Liver (tissue), 8 donors: ENCODE measurements at regions not wholly inside any gene's neighbourhood (a gene's known extent, or its start where the extent isn't known, plus 50 kb on each side); places are given as distances from the start of the nearest gene placed in this dataset.

Experiments used
- DNase-seq: peaks from one replicate; pipeline ENCODE4 v3.0.0-alpha.2; 2017; ENCODE audit warnings: low spot score
- H3K27ac ChIP-seq, 2 donors: one replicate each; pipeline ENCODE4 v1.7.0; 2013; ENCODE audit warnings: inconsistent platforms in 2 of 2, low read length in 2 of 2, control low read depth in 1 of 2, low read depth in 1 of 2, mild to moderate bottlenecking in 1 of 2
- H3K27me3 ChIP-seq, 4 donors: one replicate each; pipeline versions ENCODE4 v1.6.1 to v1.7.0; 2013; ENCODE audit warnings: low read length in 3 of 4, inconsistent platforms in 1 of 4, mild to moderate bottlenecking in 1 of 4, moderate library complexity in 1 of 4; ENCODE audit not compliant: control insufficient read depth in 4 of 4, insufficient read depth in 4 of 4
- H3K36me3 ChIP-seq, 4 donors: one replicate each; pipeline versions ENCODE4 v1.6.1 to v1.7.0; 2013; ENCODE audit warnings: low read length in 3 of 4, mild to moderate bottlenecking in 3 of 4, low read depth in 1 of 4, moderate library complexity in 1 of 4; ENCODE audit not compliant: control insufficient read depth in 4 of 4, insufficient read depth in 3 of 4
- H3K4me1 ChIP-seq, 4 donors: one replicate each; pipeline versions ENCODE4 v1.6.1 to v1.7.0; 2013; ENCODE audit warnings: low read length in 3 of 4, mild to moderate bottlenecking in 3 of 4, moderate library complexity in 1 of 4; ENCODE audit not compliant: control insufficient read depth in 4 of 4, insufficient read depth in 4 of 4
- H3K4me3 ChIP-seq, 3 donors: one replicate each; pipeline versions ENCODE4 v1.6.1 to v1.7.0; 2013; ENCODE audit warnings: low read length in 3 of 3, control low read depth in 1 of 3, low read depth in 1 of 3, mild to moderate bottlenecking in 1 of 3
- H3K9ac ChIP-seq, 2 donors: one replicate each; pipeline ENCODE4 v1.7.0; 2013; ENCODE audit warnings: low read length in 2 of 2, mild to moderate bottlenecking in 2 of 2, moderate library complexity in 2 of 2, control low read depth in 1 of 2, low read depth in 1 of 2
- H3K9me3 ChIP-seq, 4 donors: one replicate each; pipeline versions ENCODE4 v1.6.1 to v1.7.0; 2013; ENCODE audit warnings: low read length in 3 of 4; ENCODE audit not compliant: control insufficient read depth in 4 of 4
- ATF3 ChIP-seq: IDR thresholded peaks from 2 replicates; pipeline ENCODE4 v1.6.1; 2016; ENCODE audit warnings: antibody characterized with exemption
- CTCF ChIP-seq: fragments of 150-350 bp; IDR thresholded peaks from 2 replicates; pipeline ENCODE4 v1.5.1; 2017; ENCODE audit warnings: improper control_type of control experiment, low read depth, low read length; ENCODE audit not compliant: missing input control
- EGR1 ChIP-seq, 2 donors: IDR thresholded peaks; 2 replicates each; pipeline ENCODE4 v1.6.1; 2016 to 2018; ENCODE audit warnings: antibody characterized with exemption in 2 of 2, low read depth in 2 of 2
- FOXA1 ChIP-seq: IDR thresholded peaks from 2 replicates; pipeline ENCODE4 v1.6.1; 2016; ENCODE audit warnings: antibody characterized with exemption
- FOXA2 ChIP-seq: IDR thresholded peaks from 2 replicates; pipeline ENCODE4 v1.6.1; 2016; ENCODE audit warnings: antibody characterized with exemption
- GABPA ChIP-seq, 2 donors: IDR thresholded peaks in 1 of 2; conservative IDR thresholded peaks in 1 of 2; 2 replicates each; pipeline ENCODE4 v1.6.1; 2016; ENCODE audit warnings: antibody characterized with exemption in 2 of 2, mild to moderate bottlenecking in 1 of 2, moderate library complexity in 1 of 2
- HNF4A ChIP-seq, 2 donors: conservative IDR thresholded peaks; 2 replicates each; pipeline ENCODE4 v1.6.1; 2016; ENCODE audit warnings: antibody characterized with exemption in 2 of 2, mild to moderate bottlenecking in 2 of 2
- HNF4G ChIP-seq: IDR thresholded peaks from 2 replicates; pipeline ENCODE4 v1.6.1; 2016; ENCODE audit warnings: antibody characterized with exemption
- JUND ChIP-seq, 2 donors: IDR thresholded peaks; 2 replicates each; pipeline ENCODE4 v1.6.1; 2016; ENCODE audit warnings: antibody characterized with exemption in 2 of 2
- NR2F2 ChIP-seq: IDR thresholded peaks from 2 replicates; pipeline ENCODE4 v1.6.1; 2016; ENCODE audit warnings: antibody characterized with exemption
- RAD21 ChIP-seq, 2 donors: IDR thresholded peaks; 2 replicates each; pipeline ENCODE4 v1.6.1; 2016; ENCODE audit warnings: antibody characterized with exemption in 2 of 2, mild to moderate bottlenecking in 2 of 2
- RXRA ChIP-seq, 2 donors: IDR thresholded peaks; 2 replicates each; pipeline ENCODE4 v1.6.1; 2017 to 2018; ENCODE audit warnings: antibody characterized with exemption in 2 of 2, mild to moderate bottlenecking in 1 of 2
- SP1 ChIP-seq: IDR thresholded peaks from 2 replicates; pipeline ENCODE4 v1.6.1; 2018; ENCODE audit warnings: antibody characterized with exemption, mild to moderate bottlenecking
- TAF1 ChIP-seq: conservative IDR thresholded peaks from 2 replicates; pipeline ENCODE4 v1.6.1; 2016; ENCODE audit warnings: antibody characterized with exemption, mild to moderate bottlenecking
- YY1 ChIP-seq: IDR thresholded peaks from 2 replicates; pipeline ENCODE4 v1.6.1; 2016; ENCODE audit warnings: antibody characterized with exemption, mild to moderate bottlenecking
- WGBS: extraction: QIAGEN DNeasy Blood & Tissue Kit; methylation state at CpG from one replicate; pipeline ENCODE4 v1.1.7; 2013; 5-methylcytosine and 5-hydroxymethylcytosine counted together
- TF ChIP-seq, protein P1 (sequence below): IDR thresholded peaks from 2 replicates; pipeline ENCODE4 v1.6.1; 2016; ENCODE audit warnings: antibody characterized with exemption
- TF ChIP-seq, protein P2 (sequence below): IDR thresholded peaks from 2 replicates; pipeline ENCODE4 v1.6.1; 2016; ENCODE audit warnings: antibody characterized with exemption, mild to moderate bottlenecking
- donor health status: healthy.
- donor health status: healthy.
- donor health status: healthy.
- donor health status: healthy.
- donor health status: healthy.

DNA sequence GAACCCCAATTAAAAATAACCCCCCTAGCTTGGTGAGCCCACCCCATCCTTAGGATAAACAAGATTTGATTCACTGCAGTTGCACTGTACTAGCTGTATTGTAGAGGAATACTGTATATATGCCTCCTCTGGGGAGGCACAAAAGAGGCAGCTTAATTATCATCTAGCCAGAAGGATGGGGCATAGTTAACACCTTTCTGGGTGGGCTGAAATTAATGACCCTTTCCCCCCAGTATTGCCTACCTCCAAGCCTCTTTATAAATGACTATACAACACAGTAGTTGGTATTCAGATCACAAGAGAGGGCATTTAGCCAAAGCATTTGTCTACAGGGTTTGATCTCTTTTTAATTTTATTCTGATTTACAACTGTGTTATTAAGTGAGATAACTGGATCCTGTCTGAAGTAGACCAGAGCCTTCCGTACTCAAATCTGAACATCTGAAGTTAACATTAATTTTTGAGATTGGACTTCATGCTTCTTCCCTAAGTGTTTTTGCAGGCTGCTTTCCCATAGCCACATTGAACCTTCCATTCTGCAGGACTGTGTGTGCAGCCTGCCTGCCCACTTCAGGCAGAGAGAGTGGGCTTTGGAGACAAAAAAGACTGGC, 807.0 kb upstream of the ARRDC4 start:
- H3K36me3 ChIP-seq = no peaks in the 10 kb centered on the region
- TF ChIP-seq FOXA2 = no peak
- no peak for TF ChIP-seq FOXA1
- TF ChIP-seq, protein P1, sequence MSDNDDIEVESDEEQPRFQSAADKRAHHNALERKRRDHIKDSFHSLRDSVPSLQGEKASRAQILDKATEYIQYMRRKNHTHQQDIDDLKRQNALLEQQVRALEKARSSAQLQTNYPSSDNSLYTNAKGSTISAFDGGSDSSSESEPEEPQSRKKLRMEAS = no peak
- TF ChIP-seq HNF4A (conservative IDR thresholded peaks at IDR 0.05) = no peak
- TF ChIP-seq YY1 = no peak
- no peak for TF ChIP-seq JUND (IDR thresholded peaks at IDR 0.05)
- no peak for TF ChIP-seq GABPA (IDR thresholded peaks at IDR 0.05 in 1 of 2, conservative IDR thresholded peaks at IDR 0.05 in 1 of 2)
- TF ChIP-seq TAF1 = no peak
- TF ChIP-seq, protein P2, sequence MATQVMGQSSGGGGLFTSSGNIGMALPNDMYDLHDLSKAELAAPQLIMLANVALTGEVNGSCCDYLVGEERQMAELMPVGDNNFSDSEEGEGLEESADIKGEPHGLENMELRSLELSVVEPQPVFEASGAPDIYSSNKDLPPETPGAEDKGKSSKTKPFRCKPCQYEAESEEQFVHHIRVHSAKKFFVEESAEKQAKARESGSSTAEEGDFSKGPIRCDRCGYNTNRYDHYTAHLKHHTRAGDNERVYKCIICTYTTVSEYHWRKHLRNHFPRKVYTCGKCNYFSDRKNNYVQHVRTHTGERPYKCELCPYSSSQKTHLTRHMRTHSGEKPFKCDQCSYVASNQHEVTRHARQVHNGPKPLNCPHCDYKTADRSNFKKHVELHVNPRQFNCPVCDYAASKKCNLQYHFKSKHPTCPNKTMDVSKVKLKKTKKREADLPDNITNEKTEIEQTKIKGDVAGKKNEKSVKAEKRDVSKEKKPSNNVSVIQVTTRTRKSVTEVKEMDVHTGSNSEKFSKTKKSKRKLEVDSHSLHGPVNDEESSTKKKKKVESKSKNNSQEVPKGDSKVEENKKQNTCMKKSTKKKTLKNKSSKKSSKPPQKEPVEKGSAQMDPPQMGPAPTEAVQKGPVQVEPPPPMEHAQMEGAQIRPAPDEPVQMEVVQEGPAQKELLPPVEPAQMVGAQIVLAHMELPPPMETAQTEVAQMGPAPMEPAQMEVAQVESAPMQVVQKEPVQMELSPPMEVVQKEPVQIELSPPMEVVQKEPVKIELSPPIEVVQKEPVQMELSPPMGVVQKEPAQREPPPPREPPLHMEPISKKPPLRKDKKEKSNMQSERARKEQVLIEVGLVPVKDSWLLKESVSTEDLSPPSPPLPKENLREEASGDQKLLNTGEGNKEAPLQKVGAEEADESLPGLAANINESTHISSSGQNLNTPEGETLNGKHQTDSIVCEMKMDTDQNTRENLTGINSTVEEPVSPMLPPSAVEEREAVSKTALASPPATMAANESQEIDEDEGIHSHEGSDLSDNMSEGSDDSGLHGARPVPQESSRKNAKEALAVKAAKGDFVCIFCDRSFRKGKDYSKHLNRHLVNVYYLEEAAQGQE = no peak
- no peak for TF ChIP-seq RAD21 (IDR thresholded peaks at IDR 0.05)
- TF ChIP-seq NR2F2 = no peak
- no peak for TF ChIP-seq HNF4G
- no peak for TF ChIP-seq ATF3

DNA sequence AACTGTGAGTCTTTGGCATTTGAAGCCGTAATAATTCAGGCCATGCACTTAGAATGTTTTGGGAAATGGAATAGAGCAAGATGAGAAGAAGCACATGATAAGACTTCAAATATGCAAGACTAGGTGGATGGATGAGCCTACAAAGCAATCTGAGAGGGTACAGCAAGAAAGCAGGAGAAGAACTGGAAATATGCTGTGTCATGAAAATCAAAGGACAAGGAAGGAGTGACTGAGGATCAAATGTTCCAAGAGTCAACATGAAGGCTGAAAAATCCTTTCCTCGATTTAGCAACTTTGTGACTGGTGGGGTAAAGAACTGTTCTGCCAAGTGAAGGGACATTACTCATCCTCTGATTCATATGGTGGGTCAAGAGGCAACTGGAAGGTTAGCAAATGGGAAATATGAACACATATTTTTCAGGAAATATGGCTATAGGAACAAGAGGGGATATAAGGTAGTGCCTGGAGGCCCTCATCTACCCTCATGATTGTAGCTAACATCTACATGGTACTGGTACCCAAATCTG, 803.7 kb upstream of the ARRDC4 start:
- H3K4me3 ChIP-seq = no peak overlapping the region
- TF ChIP-seq RXRA (IDR thresholded peaks at IDR 0.05) (no peak), EGR1 (IDR thresholded peaks at IDR 0.05; ENCODE audit: low read depth in 2 of 2) (no peak), SP1 (no peak), CTCF (no peak), GABPA (IDR thresholded peaks at IDR 0.05 in 1 of 2, conservative IDR thresholded peaks at IDR 0.05 in 1 of 2) (no peak), ATF3 (no peak), HNF4G (no peak), FOXA1 (no peak), RAD21 (IDR thresholded peaks at IDR 0.05) (no peak), HNF4A (conservative IDR thresholded peaks at IDR 0.05) (no peak)
- TF ChIP-seq, protein P1 = no peak
- no peak overlapping the region for H3K9ac ChIP-seq
- no peak for DNase-seq
- no peak overlapping the region for H3K27ac ChIP-seq
- H3K36me3 ChIP-seq = no peaks in the 10 kb centered on the region
- 71% methylated on average over 2 of the region's 2 CpGs for WGBS
- H3K27me3 ChIP-seq = no peaks in the 10 kb centered on the region
- no peaks in the 10 kb centered on the region for H3K9me3 ChIP-seq
- H3K4me1 ChIP-seq = no peaks in the 10 kb centered on the region

More for the DNA sequence above, 807.0 kb upstream of the ARRDC4 start:
- WGBS = 80% methylated on average over 1 of the region's 1 CpG
- Histone ChIP-seq H3K27ac (no peak overlapping the region), H3K9me3 (no peaks in the 10 kb centered on the region), H3K27me3 (no peaks in the 10 kb centered on the region), H3K4me3 (no peak overlapping the region), H3K9ac (no peak overlapping the region), H3K4me1 (no peaks in the 10 kb centered on the region)
- DNase-seq = no peak
